Astrocyte (in vitro differentiated cells and primary cell): ENCODE measurements at regions not wholly inside any gene's neighbourhood (a gene's known extent, or its start where the extent isn't known, plus 50 kb on each side); places are given as distances from the start of the nearest gene placed in this dataset.

Experiments
- EZH2 ChIP-seq: IDR thresholded peaks from 2 replicates; pipeline ENCODE4 v1.6.1; 2012; ENCODE audit warnings: mild to moderate bottlenecking, low read length, inconsistent platforms; ENCODE audit not compliant: insufficient read depth
- TF ChIP-seq, protein P1 (sequence below): IDR thresholded peaks from 2 replicates; pipeline ENCODE4 v1.5.1; 2011; ENCODE audit warnings: low read depth, mild to moderate bottlenecking, inconsistent platforms, low read length, moderate library complexity; ENCODE audit not compliant: insufficient read depth

DNA sequence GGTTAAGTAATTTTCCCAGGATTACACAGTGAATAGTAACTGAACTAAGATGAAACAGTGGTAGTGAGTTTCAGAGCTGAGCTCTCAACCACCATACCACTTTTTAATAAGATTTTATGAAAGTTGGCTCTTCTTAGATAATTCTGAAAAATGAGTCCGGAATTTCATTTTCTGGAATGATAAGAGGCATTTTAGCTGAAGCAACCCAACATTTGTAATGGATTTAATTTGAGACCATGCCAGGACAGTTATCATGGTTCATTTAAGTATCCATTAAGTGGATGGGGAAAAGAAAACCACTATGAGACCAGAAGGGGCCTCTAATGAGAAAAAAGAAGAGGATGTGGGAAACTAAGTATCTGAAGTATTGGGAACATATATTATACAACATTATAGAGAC is 464.7 kb upstream of the C9orf72 start:
- TF ChIP-seq, protein P1, sequence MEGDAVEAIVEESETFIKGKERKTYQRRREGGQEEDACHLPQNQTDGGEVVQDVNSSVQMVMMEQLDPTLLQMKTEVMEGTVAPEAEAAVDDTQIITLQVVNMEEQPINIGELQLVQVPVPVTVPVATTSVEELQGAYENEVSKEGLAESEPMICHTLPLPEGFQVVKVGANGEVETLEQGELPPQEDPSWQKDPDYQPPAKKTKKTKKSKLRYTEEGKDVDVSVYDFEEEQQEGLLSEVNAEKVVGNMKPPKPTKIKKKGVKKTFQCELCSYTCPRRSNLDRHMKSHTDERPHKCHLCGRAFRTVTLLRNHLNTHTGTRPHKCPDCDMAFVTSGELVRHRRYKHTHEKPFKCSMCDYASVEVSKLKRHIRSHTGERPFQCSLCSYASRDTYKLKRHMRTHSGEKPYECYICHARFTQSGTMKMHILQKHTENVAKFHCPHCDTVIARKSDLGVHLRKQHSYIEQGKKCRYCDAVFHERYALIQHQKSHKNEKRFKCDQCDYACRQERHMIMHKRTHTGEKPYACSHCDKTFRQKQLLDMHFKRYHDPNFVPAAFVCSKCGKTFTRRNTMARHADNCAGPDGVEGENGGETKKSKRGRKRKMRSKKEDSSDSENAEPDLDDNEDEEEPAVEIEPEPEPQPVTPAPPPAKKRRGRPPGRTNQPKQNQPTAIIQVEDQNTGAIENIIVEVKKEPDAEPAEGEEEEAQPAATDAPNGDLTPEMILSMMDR: no peak
- no peak for TF ChIP-seq EZH2
